GM18502 (cell line): ENCODE measurements at regions not wholly inside any gene's neighbourhood (a gene's known extent, or its start where the extent isn't known, plus 50 kb on each side); places are given as distances from the start of the nearest gene placed in this dataset.

Source experiments
- ATAC-seq: cut with Tn5 transposase; IDR thresholded peaks from one replicate; pipeline ENCODE4 v1.9.1; 2021; ENCODE audit warnings: mild to moderate bottlenecking; ENCODE audit not compliant: unreplicated experiment, poor library complexity

DNA sequence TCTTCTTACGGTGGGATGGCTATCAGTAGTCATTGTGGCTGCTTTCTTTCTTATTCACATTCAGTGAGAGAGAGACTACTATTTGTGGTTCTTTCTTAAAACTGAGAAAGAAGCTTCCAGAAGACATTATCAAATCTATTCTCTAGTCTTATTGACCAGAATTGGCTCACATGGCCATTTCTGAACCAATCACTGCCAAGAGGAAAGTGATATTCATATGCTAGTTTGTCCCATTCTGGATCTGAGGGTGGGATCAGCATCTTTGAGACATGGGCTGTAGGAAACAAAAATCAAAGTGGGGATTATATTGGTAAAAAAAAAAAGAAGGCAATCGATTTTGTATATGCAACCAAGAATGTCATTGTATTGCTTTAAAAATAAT is 106.4 kb upstream of the RASGRP1 start:
- ATAC-seq: peak; percentile 1

DNA sequence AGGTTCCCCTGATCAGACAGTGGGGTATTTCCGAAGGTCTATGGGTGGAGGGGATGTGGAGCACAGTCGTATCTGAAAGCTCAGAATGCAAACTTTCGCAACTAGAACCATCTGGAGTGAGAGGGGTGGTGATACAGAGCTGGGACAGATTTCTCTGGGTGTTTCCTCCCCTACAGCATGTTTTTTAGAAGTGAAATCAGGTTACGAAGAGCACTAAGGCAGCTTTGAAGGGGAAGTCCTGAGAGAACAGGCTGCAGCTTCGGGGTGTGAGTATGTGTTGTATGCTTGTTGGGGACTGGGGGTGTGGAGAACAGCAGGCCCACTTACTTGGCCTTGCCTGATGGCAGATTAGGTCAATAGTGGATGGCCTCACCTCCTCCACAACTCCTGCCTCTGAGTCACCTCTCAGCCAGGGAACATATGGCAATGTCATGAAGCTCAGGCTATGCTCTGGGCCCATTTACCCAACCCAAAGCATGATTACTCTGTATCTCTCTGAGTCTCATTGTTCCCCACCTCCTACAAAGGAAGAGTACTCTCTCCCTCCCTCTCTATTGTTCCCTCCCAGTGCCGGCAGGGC is 107.2 kb upstream of the RASGRP1 start:
- ATAC-seq: peak; percentile 71

DNA sequence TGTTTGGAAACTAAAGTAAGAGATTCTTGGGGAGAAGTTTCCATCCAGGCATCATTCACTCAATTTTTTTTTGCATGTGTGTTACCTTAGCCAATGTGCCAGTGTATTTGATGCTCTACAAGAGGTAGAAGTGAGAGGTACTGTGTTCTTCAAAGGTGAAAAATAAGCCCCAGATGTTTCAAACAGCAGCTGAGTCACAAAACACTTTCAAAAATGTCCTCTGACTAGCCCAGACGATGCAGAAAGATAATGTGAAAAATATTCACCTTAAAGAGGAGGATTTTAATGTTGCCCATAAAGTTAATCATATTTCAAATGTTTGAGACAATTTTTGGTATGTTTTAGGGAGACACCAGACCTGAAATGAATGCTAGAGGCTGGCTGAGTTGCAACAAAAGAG is 107.7 kb upstream of the RASGRP1 start:
- ATAC-seq: no peak

DNA sequence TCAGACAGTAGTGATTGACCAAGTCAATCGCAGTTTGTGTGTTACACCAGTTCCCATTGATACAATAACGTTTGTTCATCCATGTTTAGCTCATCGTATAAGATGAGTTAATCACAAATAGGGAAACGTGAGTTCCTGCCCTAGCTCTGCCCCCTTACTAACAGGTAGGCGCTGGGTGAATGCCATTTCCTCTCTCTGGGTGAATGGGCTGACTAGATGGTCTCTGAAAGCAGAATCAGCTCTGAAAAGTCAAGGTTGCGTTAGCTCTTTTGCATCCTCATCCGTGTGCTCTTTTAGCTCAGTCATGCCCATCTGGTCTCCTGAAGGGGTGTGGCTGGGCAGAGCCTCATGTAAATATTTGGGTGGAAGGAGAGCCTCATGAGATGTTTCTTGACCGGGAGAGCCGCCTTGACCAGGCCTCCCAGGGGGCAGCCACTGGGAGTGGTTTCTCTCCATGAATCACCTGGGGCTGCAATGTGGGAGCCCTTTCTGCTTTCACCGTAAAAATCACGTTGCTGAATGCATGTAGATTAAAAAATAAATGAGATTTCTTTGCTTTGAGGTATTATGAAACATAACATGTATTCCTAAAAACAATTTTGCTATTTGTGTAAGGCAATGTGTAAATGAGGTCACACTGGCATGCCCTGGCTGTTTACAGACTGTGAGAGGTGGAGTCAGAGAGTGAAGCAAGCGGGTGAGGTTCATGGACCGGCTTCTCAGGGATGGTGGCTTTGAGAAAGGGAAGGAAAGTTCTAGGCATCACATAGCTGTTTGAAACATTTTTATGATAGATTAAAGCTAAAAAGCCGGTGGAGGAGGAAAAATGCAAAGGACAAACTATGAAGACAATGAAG is 108.4 kb upstream of the RASGRP1 start:
- ATAC-seq: peak; percentile 33

DNA sequence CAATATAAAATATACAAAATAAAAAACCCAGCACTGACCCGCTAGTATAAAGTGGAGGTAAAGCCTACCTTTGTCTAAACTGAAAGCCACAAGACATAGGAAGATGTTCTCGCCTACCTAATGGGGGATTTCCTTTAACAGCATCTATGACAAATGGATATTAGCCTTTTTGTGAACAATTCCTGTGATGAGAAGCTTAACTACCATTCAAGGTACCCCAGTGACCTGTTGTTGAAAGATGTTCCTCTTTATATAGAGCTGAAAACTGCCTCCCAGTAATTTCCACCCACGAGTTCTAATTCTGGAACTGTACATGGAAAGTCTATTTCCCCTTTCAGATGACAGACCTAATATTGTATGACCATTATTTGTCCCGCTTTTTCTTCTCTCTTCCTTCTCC is 109.8 kb upstream of the RASGRP1 start:
- no peak for ATAC-seq

DNA sequence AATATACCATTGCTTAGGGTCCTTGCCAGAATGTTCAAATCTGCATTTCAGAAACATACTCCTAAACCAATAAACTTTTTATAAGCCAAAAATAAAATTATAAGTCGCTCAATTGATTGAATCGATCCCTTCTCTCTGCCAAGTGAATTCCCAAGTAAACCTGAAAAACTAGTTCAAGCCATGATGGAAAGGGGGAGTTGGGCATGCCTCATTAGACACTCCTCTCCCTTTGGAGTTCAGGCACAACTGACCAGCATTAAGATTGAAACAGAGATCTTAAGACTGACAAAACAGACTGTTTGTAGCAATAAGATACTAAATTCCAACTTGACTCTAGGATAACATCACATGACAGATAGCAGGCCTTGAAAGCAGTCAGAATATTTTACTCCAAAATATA is 113.7 kb upstream of the RASGRP1 start:
- no peak for ATAC-seq

DNA sequence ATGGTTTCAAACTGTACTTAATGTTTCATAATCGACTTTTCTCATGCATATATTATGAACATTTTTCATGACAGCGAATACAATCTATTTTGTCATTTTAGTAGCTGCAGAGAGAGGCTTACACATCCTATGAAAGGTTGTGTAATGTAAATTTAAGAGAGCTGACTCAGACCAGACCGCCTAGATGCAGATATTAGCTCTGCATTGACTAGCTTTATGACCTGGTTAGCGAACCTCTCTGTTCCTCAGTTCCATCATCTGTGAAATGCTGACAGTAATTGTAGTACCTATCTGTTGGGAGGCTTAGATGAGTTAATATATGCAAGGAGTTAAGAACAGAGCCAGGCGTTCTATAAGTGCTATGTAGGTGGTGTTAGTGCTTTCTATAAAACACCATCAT is 116.2 kb upstream of the RASGRP1 start:
- ATAC-seq: no peak

DNA sequence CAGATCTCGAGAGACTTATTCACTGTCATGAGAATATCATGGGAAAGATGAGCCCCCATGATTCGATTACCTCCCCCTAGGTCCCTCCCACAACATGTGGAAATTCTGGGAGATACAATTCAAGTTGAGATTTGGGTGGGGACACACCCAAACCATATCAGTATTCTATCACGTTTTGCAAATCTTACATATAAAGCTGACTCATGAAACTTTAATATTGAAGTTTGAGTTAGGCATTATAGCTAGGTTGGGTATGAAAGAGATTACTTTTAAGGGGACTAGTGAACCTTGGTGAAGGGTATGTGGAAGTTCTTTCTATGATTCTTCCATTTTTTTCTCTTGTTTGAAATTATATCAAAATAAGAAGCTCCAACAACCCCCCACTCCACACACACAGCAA is 117.7 kb upstream of the RASGRP1 start:
- no peak for ATAC-seq

DNA sequence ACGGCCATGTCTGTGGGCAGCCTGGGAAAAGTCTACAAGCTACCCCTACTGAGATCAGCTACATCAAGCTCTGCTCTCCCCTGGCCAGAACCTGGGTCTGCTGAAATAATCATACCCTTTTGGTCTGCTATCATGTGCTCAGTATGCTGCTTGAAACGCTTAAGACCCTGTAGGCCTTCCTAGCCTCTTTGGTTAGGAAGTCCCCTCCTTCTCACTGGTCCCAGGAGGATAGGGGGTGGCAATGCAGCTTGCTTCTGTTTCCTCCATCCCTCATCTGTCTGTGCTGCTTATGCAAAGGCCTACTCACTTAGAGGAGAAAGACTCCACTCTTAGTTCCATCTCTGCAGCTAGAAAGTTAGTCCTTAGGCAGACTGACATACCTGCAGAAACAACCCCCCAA is 118.2 kb upstream of the RASGRP1 start:
- ATAC-seq: no peak

DNA sequence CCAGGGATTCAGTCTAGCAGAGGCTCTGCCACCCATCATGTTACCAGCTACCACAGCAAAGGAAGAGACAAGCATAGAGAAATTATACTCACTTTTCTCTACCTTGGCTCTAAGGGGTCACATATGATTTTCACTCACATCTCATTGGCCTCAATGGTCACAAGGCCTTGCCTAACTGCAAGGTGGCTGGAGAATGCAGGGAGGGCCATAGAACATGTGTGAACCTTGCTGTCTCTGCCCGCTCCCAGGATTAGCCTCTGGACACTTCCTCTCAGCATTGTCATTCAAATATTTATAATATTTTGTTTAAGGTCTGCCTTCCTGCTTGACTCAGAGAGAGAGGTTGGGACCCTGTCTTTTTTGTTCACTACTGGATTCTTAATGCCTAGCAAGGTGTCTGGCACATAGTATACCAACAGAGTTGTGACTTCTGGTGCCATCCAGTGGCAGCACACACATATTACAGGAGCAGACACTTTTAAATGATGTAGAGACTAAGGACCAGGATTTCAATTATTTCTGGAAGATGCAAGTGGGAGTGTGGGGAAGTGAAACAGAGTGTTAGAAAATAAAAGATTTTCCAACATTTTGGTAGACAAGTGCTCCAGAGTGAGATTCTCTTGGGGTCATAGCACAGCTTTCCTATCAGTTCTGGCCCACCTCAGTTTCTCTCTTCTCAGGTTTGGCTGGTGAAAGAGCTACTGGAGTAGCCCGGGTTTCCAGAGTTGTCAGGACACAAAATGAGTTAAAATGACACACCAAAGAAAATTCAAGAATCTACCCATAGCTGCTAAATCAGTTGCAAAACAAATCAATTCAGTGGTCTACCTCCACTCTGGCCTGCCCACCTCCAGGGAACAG is 119.0 kb upstream of the RASGRP1 start:
- peak; percentile 91 for ATAC-seq

DNA sequence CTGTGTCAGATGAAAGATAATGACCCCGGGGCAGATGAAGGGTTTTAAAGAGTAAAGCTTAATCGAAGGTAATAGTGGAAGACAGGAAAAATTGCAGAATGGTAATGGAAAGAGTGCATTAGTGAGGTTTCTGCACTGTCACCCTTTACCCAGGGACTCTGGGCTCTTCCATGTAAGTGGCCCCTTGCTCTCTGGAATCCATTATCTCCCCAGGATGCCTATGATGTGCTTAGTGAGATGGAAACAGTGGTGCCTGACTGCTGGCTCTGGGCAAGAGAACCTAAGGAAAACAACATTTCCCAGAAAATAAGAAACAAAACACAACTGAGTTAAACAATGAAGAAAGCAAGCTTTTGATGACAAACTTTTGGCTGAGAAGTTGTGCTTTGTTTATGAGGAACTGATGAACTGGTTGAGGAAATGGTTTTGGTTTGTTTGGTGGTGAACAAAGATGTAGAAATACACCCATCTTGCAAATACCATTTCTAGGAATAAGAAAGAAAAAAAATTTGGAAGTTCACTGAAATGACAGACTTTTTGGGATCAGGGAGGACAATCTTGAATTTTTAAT is 119.9 kb upstream of the RASGRP1 start:
- ATAC-seq: no peak

DNA sequence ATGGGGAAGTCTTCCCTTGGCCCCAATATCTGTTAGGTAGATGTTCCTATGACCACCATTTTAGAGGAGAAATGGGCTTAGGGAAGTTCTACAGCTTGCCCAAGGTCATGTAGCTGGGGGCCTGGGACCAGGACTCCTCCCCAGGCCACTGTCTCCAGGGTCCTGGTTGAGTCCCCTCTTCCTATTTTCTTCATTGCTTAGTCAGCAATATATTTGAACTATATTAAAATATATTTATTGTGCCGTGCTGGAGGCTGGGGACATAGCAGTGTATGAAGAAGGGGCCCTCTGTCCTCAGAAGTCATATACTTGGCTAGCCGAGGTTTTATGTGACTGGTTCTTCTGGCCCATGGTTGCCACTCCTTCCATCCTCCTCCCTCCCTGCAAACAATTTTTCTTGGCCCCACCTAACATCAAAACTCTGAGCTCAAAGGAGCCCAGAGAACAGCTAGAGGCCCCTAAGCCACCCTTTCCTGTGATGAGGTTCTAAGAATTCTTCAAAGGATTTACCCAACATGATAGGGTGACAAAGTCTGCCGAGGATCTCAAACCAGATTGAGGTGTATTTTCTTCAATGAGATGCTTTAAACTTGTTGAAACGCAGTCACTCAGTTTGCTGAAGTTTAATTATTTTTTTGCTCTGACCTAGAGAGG is 121.2 kb upstream of the RASGRP1 start:
- ATAC-seq: no peak

DNA sequence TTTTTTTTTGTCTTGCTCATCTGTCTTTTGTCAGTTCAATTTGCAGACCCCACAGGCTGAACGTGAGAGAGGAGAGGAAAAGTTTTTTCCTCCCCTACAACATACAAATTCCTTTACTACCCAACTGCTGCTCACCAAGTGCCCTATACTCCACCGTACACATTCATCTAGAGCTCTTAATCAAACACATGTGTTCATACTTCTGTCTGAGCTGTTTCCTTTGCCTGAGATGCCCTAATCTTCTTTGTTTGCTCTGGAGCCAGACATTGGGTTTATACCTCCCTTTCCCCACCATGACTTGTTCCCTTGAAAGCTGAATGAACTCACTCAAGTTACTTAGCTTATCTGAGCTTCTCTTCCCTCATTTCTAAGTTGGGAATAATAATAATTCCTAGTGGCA is 122.7 kb upstream of the RASGRP1 start:
- no peak for ATAC-seq

DNA sequence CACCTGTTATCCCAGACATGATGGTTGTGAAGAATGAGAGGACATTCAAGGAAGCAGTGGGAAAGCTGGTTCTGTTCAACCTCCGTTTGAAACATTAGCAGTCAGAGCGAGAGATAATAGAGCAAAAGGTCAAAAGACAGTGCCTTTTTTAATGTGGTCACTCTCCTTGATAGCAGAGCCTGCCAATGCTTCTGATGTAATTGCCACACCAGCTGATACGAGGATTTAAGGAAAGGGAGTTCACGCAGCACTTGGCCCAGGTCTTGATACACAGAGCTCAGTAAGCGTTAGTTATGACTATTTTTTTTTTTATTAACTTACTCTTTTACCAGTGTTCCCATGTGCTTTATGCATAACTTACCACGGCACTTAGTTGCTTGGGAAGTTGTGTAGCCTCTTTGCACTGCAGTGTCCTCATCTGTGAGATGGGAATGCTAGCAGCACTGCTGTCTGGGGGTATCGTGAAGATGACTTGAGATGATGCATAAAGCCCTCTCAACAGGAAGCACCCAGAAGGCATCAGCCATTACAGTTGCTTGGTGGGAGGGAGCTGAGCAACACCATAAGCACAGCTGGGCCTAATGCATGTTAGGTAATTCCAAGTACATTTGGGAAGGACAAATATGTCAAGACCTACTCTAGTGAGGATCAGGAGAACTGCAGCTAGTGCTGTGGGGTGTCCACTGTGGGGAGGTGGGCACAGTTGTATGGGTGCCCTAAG is 123.3 kb upstream of the RASGRP1 start:
- no peak for ATAC-seq

DNA sequence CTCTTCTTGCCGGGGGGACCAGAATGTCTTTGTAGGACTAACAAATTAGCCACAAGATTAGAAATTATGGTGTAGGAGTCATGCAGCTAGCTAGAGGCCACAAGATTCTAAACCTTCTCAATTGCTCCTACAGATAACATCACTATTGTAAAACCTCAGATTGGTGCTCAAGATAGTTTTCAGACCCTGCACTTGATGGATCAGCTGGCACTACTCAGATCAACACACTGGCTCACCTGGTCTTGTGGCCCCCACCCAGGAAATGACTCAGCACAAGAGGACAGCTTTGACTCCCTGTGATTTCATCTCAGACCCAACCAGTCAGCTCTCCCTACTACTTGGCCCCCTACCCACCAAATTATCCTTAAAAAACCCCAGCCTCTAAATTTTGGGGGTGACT is 124.1 kb upstream of the RASGRP1 start:
- ATAC-seq: no peak

DNA sequence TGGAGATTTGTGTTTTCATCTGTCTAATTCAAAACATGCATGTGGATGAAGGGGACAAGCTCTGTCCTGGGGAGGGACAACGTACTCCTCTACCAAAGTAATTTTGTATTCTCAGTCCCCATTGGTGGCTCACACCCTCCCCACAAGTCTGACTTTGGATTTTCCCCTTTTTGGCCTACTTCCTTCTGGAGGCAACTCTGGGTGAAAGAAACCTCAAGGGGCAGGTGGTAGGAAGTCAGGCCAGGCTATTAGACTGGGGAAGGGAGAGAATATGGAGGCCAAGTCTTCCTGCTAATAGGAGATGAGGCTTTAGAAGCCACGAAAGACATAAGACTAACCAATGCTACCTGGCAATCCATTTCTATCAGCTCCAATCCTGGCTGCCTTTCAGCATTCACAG is 124.9 kb upstream of the RASGRP1 start:
- ATAC-seq: no peak

DNA sequence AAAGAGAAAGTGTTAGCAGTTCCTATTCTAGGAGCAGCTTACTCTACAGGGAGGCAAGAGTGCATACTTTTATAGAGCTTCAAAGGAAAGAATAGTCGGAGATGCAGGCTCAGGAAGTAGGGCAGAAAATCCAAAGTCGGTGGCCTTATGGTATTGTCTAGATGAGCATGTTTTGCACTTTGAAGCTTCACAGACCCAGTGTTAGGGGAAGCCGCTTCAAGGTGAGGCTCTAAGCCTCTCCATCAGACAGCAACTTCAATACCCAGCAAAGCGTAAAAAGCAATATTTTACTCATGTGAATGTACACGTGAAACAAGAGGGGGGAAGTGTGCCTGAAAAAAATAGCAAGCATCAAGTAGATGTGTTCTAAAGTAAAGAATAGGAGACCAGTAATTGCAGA is 125.6 kb upstream of the RASGRP1 start:
- ATAC-seq: peak; percentile 16

DNA sequence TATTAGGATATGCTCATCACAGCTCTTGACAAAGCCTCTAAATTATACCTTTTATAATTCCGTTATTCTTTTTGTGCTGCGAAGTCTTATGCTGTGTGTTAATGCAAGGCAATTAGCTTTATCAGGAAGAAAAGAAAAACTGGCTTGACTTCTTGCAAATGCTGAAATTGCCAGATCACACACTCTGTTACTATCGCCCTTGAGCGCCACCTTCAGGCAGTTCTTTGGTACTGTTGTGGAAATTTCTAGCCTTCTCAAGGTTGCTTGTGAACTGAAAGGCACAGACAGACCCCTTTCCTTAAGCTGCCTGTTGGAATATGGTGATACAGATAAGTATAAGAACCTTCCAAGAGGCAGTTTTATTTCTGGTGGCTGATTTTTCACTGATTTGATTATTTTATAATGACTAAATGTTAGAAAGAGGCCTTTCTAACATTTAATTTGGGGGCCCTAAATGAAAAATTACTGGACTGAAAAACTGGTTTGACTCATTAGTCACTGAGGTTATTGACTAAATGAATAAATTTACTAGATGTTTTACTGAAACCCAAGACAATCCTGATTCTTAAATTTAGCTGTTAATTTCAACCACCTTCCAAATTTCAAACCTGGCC is 126.2 kb upstream of the RASGRP1 start:
- peak; percentile 46 for ATAC-seq

DNA sequence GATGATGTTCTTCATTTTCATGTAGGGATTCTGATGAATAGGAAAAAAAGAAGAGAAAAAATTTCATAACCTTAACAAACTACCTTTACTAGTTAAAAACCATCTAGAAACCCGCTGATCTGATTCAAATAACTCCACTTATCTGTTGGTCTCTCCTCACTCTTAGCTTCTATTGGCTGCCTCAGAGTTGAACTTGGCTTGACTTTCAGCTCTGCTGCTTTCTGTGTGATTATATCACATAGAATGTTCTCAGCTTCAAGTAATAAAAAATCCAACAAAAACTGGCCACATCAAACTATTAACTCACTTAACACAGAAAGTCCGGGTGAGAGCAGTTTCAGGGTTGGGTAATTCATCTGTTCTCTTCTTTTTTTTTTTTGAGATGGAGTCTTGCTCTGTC is 126.8 kb upstream of the RASGRP1 start:
- no peak for ATAC-seq
